MM.1S (cell line): ENCODE measurements at regions not wholly inside any gene's neighbourhood (a gene's known extent, or its start where the extent isn't known, plus 50 kb on each side); places are given as distances from the start of the nearest gene placed in this dataset.

Experiments used
- CTCF ChIP-seq: fragments of 300-600 bp; sonication (generic); IDR thresholded peaks from 2 replicates; pipeline ENCODE4 v1.5.1; 2016; ENCODE audit warnings: antibody characterized with exemption, low read length, mixed read lengths
- EZH2 ChIP-seq: fragments of 300-600 bp; sonication (generic); optimal IDR thresholded peaks from 2 replicates; pipeline ENCODE3; 2017; ENCODE audit warnings: low read depth, mild to moderate bottlenecking, antibody characterized with exemption, low read length, mixed read lengths
- EZH2phosphoT487 ChIP-seq: fragments of 300-600 bp; sonication (generic); IDR thresholded peaks from 2 replicates; pipeline ENCODE4 v1.6.1; 2018; ENCODE audit warnings: antibody characterized with exemption, low read length

DNA sequence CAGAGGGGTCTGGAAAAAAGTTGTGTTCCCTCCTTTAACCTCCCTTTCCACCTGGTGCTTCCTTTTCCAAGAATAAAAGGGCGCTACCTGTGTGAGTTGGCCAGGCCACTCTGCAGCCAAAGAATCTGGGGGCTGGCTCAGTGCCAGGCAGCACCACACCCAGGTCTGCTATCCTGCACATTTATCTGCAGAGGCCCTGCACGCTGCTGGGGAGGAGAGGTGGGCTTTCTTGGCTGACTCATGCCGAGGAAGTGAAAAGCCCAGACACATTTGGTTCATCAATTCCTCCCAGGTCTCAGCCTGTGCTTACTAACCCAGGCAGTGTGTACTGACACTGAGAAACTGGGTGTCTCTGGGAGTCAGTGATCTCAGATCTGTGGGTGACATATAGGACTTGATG, 79.8 kb upstream of the F3 start:
- TF ChIP-seq CTCF (no peak), EZH2phosphoT487 (no peak), EZH2 (no peak)
